ENCODE measurements at regions not wholly inside any gene's neighbourhood (a gene's known extent, or its start where the extent isn't known, plus 50 kb on each side); places are given as distances from the start of the nearest gene placed in this dataset.

GRCh38 chr6:8277769-8278168 is 157.6 kb downstream of the SLC35B3 start:
- POLR2A ChIA-PET, result no interaction called here
- H3K27me3 Mint-ChIP-seq, result no peaks in the 10 kb centered on the region
- no peak overlapping the region for H3K4me3 ChIP-seq (ENCODE audit: low read length)
- no peak overlapping the region for H3K27ac ChIP-seq (ENCODE audit: low read depth, low read length)
- peak overlapping the region in 4 of 10 donors; percentile 17 to 59 (median 44) for H3K4me3 Mint-ChIP-seq
- no peaks in the 10 kb centered on the region for H3K27me3 ChIP-seq (ENCODE audit: control insufficient read depth in 2 of 2, insufficient read depth in 2 of 2, low read length in 2 of 2)
- peaks cover 0 to 2% (median 0%) of the 10 kb centered on the region in 11 donors for H3K9me3 Mint-ChIP-seq
- H3K36me3 ChIP-seq (ENCODE audit: control insufficient read depth in 2 of 3, insufficient read depth in 3 of 3, low read length in 3 of 3), result no peaks in the 10 kb centered on the region
- H3K4me1 ChIP-seq (ENCODE audit: control insufficient read depth in 2 of 2, insufficient read depth in 2 of 2, low read length in 2 of 2), result no peaks in the 10 kb centered on the region
- H3K36me3 Mint-ChIP-seq, result no peaks in the 10 kb centered on the region
- H3K4me1 Mint-ChIP-seq, result peaks cover 0 to 13% (median 8%) of the 10 kb centered on the region in 7 donors
- ATAC-seq (peak; percentile 26), DNase-seq (peak in 3 of 9 donors; percentile 3 to 23 (median 7))
- H3K27ac Mint-ChIP-seq, result peak overlapping the region in 2 of 9 donors; percentile 3 to 27
- intact Hi-C loops (cut with micrococcal nuclease), result no loop called here
- H3K9me3 ChIP-seq (ENCODE audit: control insufficient read depth in 2 of 3, low read length in 3 of 3), result no peaks in the 10 kb centered on the region
- CTCF ChIA-PET, result no interaction called here

GRCh38 chr6:8276148-8276547 is 159.2 kb downstream of the SLC35B3 start:
- Histone ChIP-seq H3K36me3 (ENCODE audit: control insufficient read depth in 2 of 3, insufficient read depth in 3 of 3, low read length in 3 of 3) (no peaks in the 10 kb centered on the region), H3K27me3 (ENCODE audit: control insufficient read depth in 2 of 2, insufficient read depth in 2 of 2, low read length in 2 of 2) (no peaks in the 10 kb centered on the region), H3K27ac (ENCODE audit: low read depth, low read length) (no peak overlapping the region), H3K4me1 (ENCODE audit: control insufficient read depth in 2 of 2, insufficient read depth in 2 of 2, low read length in 2 of 2) (no peaks in the 10 kb centered on the region), H3K4me3 (ENCODE audit: low read length) (no peak overlapping the region), H3K9me3 (ENCODE audit: control insufficient read depth in 2 of 3, low read length in 3 of 3) (no peaks in the 10 kb centered on the region)
- H3K27me3 Mint-ChIP-seq, result no peaks in the 10 kb centered on the region
- intact Hi-C loops (cut with micrococcal nuclease), result no loop called here
- peaks cover 0 to 2% (median 0%) of the 10 kb centered on the region in 11 donors for H3K9me3 Mint-ChIP-seq
- H3K4me3 Mint-ChIP-seq, result no peak overlapping the region
- ChIA-PET POLR2A (no interaction called here), CTCF (no interaction called here)
- H3K27ac Mint-ChIP-seq, result no peak overlapping the region
- H3K4me1 Mint-ChIP-seq, result peaks cover 0 to 13% (median 8%) of the 10 kb centered on the region in 7 donors
- no peak for DNase-seq
- H3K36me3 Mint-ChIP-seq, result no peaks in the 10 kb centered on the region
- ATAC-seq, result no peak

- intact Hi-C loops (cut with micrococcal nuclease), result no loop called here
- DNase-seq (no peak), ATAC-seq (no peak)
- Histone ChIP-seq H3K9me3 (ENCODE audit: control insufficient read depth in 2 of 3, low read length in 3 of 3) (no peaks in the 10 kb centered on the region), H3K36me3 (ENCODE audit: control insufficient read depth in 2 of 3, insufficient read depth in 3 of 3, low read length in 3 of 3) (no peaks in the 10 kb centered on the region), H3K4me3 (ENCODE audit: low read length) (no peak overlapping the region), H3K4me1 (ENCODE audit: control insufficient read depth in 2 of 2, insufficient read depth in 2 of 2, low read length in 2 of 2) (no peaks in the 10 kb centered on the region), H3K27me3 (ENCODE audit: control insufficient read depth in 2 of 2, insufficient read depth in 2 of 2, low read length in 2 of 2) (no peaks in the 10 kb centered on the region), H3K27ac (ENCODE audit: low read depth, low read length) (no peak overlapping the region)
- no peaks in the 10 kb centered on the region for H3K27me3 Mint-ChIP-seq
- CTCF ChIA-PET, result no interaction called here
- POLR2A ChIA-PET, result no interaction called here
- H3K4me3 Mint-ChIP-seq, result no peak overlapping the region
- peaks cover 0 to 2% (median 0%) of the 10 kb centered on the region in 11 donors for H3K9me3 Mint-ChIP-seq
- H3K36me3 Mint-ChIP-seq, result no peaks in the 10 kb centered on the region
- H3K4me1 Mint-ChIP-seq, result peaks cover 0 to 13% (median 8%) of the 10 kb centered on the region in 7 donors
- H3K27ac Mint-ChIP-seq, result no peak overlapping the region
These were observed 159.7 kb downstream of the SLC35B3 start for GRCh38 chr6:8275667-8276066.

- intact Hi-C loops (cut with micrococcal nuclease), result no loop called here
- H3K27ac Mint-ChIP-seq, result no peak overlapping the region
- Histone ChIP-seq H3K9me3 (ENCODE audit: control insufficient read depth in 2 of 3, low read length in 3 of 3) (no peaks in the 10 kb centered on the region), H3K27ac (ENCODE audit: low read depth, low read length) (no peak overlapping the region), H3K36me3 (ENCODE audit: control insufficient read depth in 2 of 3, insufficient read depth in 3 of 3, low read length in 3 of 3) (no peaks in the 10 kb centered on the region), H3K27me3 (ENCODE audit: control insufficient read depth in 2 of 2, insufficient read depth in 2 of 2, low read length in 2 of 2) (no peaks in the 10 kb centered on the region), H3K4me1 (ENCODE audit: control insufficient read depth in 2 of 2, insufficient read depth in 2 of 2, low read length in 2 of 2) (no peaks in the 10 kb centered on the region), H3K4me3 (ENCODE audit: low read length) (no peak overlapping the region)
- ATAC-seq (no peak), DNase-seq (no peak)
- H3K27me3 Mint-ChIP-seq, result peaks cover 0 to 6% (median under 1%) of the 10 kb centered on the region in 5 donors
- H3K36me3 Mint-ChIP-seq, result no peaks in the 10 kb centered on the region
- ChIA-PET POLR2A (no interaction called here), CTCF (no interaction called here)
- peaks cover 0 to 3% (median 2%) of the 10 kb centered on the region in 11 donors for H3K9me3 Mint-ChIP-seq
- H3K4me3 Mint-ChIP-seq, result no peak overlapping the region
- H3K4me1 Mint-ChIP-seq, result peaks cover 0 to 19% (median 8%) of the 10 kb centered on the region in 7 donors
These were observed 161.1 kb downstream of the SLC35B3 start for GRCh38 chr6:8274226-8274625.

GRCh38 chr6:8269872-8270454 is 165.4 kb downstream of the SLC35B3 start:
- CTCF ChIA-PET, result no interaction called here
- POLR2A ChIA-PET, result no interaction called here
- Mint-ChIP-seq H3K9me3 (peaks cover 0 to 5% (median 1%) of the 10 kb centered on the region in 11 donors), H3K27me3 (peaks cover 0 to 18% (median 12%) of the 10 kb centered on the region in 5 donors), H3K4me3 (no peak overlapping the region), H3K27ac (no peak overlapping the region), H3K4me1 (peaks cover 0 to 6% (median 0%) of the 10 kb centered on the region in 7 donors), H3K36me3 (no peaks in the 10 kb centered on the region)
- Histone ChIP-seq H3K4me1 (ENCODE audit: control insufficient read depth in 2 of 2, insufficient read depth in 2 of 2, low read length in 2 of 2) (no peaks in the 10 kb centered on the region), H3K36me3 (ENCODE audit: control insufficient read depth in 2 of 3, insufficient read depth in 3 of 3, low read length in 3 of 3) (no peaks in the 10 kb centered on the region), H3K27ac (ENCODE audit: low read depth, low read length) (no peak overlapping the region), H3K27me3 (ENCODE audit: control insufficient read depth in 2 of 2, insufficient read depth in 2 of 2, low read length in 2 of 2) (no peaks in the 10 kb centered on the region), H3K4me3 (ENCODE audit: low read length) (no peak overlapping the region), H3K9me3 (ENCODE audit: control insufficient read depth in 2 of 3, low read length in 3 of 3) (no peaks in the 10 kb centered on the region)
- ATAC-seq (no peak), DNase-seq (no peak)
- intact Hi-C loops (cut with micrococcal nuclease), result no loop called here

GRCh38 chr6:8269094-8269493 is 166.3 kb downstream of the SLC35B3 start:
- H3K27me3 ChIP-seq (ENCODE audit: control insufficient read depth in 2 of 2, insufficient read depth in 2 of 2, low read length in 2 of 2), result no peaks in the 10 kb centered on the region
- H3K27ac Mint-ChIP-seq, result peak overlapping the region in 1 of 9 donors; percentile 45
- H3K36me3 ChIP-seq (ENCODE audit: control insufficient read depth in 2 of 3, insufficient read depth in 3 of 3, low read length in 3 of 3), result no peaks in the 10 kb centered on the region
- CTCF ChIA-PET, result no interaction called here
- DNase-seq (no peak), ATAC-seq (no peak)
- H3K27me3 Mint-ChIP-seq, result peaks cover 0 to 23% (median 14%) of the 10 kb centered on the region in 5 donors
- no peaks in the 10 kb centered on the region for H3K4me1 ChIP-seq (ENCODE audit: control insufficient read depth in 2 of 2, insufficient read depth in 2 of 2, low read length in 2 of 2)
- no peak overlapping the region for H3K27ac ChIP-seq (ENCODE audit: low read depth, low read length)
- H3K36me3 Mint-ChIP-seq, result no peaks in the 10 kb centered on the region
- POLR2A ChIA-PET, result no interaction called here
- intact Hi-C loops (cut with micrococcal nuclease), result no loop called here
- no peaks in the 10 kb centered on the region for H3K9me3 ChIP-seq (ENCODE audit: control insufficient read depth in 2 of 3, low read length in 3 of 3)
- no peak overlapping the region for H3K4me3 Mint-ChIP-seq
- H3K9me3 Mint-ChIP-seq, result peaks cover 0 to 5% (median 1%) of the 10 kb centered on the region in 11 donors
- H3K4me1 Mint-ChIP-seq, result peaks cover 0 to 6% (median 0%) of the 10 kb centered on the region in 7 donors
- no peak overlapping the region for H3K4me3 ChIP-seq (ENCODE audit: low read length)

- no peak overlapping the region for H3K4me3 ChIP-seq (ENCODE audit: low read length)
- no peak overlapping the region for H3K27ac Mint-ChIP-seq
- peaks cover 0 to 5% (median 1%) of the 10 kb centered on the region in 11 donors for H3K9me3 Mint-ChIP-seq
- intact Hi-C loops (cut with micrococcal nuclease), result no loop called here
- peaks cover 0 to 23% (median 14%) of the 10 kb centered on the region in 5 donors for H3K27me3 Mint-ChIP-seq
- no peak overlapping the region for H3K4me3 Mint-ChIP-seq
- H3K4me1 ChIP-seq (ENCODE audit: control insufficient read depth in 2 of 2, insufficient read depth in 2 of 2, low read length in 2 of 2), result no peaks in the 10 kb centered on the region
- peaks cover 0 to 6% (median 0%) of the 10 kb centered on the region in 7 donors for H3K4me1 Mint-ChIP-seq
- H3K27me3 ChIP-seq (ENCODE audit: control insufficient read depth in 2 of 2, insufficient read depth in 2 of 2, low read length in 2 of 2), result no peaks in the 10 kb centered on the region
- no peak for ATAC-seq
- no peaks in the 10 kb centered on the region for H3K36me3 ChIP-seq (ENCODE audit: control insufficient read depth in 2 of 3, insufficient read depth in 3 of 3, low read length in 3 of 3)
- CTCF ChIA-PET, result no interaction called here
- no peak overlapping the region for H3K27ac ChIP-seq (ENCODE audit: low read depth, low read length)
- H3K9me3 ChIP-seq (ENCODE audit: control insufficient read depth in 2 of 3, low read length in 3 of 3), result no peaks in the 10 kb centered on the region
- no peak for DNase-seq
- POLR2A ChIA-PET, result no interaction called here
- H3K36me3 Mint-ChIP-seq, result no peaks in the 10 kb centered on the region
These were observed 166.3 kb upstream of the EEF1E1 start for GRCh38 chr6:8268606-8269005.
